ENCODE measurements at regions not wholly inside any gene's neighbourhood (a gene's known extent, or its start where the extent isn't known, plus 50 kb on each side); places are given as distances from the start of the nearest gene placed in this dataset.

DNA sequence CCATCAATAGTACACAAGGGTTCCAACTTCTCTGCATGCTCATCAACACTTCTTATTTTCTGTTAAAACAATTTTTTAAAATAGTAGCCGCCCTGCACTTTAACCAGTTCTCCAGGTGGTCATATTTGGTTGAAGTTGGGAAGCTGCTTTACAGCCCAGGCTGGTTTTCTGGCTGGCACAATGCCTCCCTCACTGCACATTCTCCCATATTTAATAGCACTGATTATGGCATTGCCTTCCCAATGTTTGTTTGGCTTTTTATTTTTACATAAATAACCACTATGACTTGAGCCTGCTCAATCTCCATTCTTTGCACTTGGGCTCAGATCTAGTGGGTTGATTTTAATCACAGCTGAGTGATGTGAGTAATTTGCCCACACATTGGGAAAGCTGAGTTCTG is 111.9 kb upstream of the MAP4K3 start:
- TF ChIP-seq, protein P1, sequence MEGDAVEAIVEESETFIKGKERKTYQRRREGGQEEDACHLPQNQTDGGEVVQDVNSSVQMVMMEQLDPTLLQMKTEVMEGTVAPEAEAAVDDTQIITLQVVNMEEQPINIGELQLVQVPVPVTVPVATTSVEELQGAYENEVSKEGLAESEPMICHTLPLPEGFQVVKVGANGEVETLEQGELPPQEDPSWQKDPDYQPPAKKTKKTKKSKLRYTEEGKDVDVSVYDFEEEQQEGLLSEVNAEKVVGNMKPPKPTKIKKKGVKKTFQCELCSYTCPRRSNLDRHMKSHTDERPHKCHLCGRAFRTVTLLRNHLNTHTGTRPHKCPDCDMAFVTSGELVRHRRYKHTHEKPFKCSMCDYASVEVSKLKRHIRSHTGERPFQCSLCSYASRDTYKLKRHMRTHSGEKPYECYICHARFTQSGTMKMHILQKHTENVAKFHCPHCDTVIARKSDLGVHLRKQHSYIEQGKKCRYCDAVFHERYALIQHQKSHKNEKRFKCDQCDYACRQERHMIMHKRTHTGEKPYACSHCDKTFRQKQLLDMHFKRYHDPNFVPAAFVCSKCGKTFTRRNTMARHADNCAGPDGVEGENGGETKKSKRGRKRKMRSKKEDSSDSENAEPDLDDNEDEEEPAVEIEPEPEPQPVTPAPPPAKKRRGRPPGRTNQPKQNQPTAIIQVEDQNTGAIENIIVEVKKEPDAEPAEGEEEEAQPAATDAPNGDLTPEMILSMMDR (IDR thresholded peaks at IDR 0.05; ENCODE audit: low read depth, low read length, missing input control): no peak
- no peak for TF ChIP-seq SP1 (IDR thresholded peaks at IDR 0.05)
- no peak for TF ChIP-seq GABPA (IDR thresholded peaks at IDR 0.05 in 1 of 2, conservative IDR thresholded peaks at IDR 0.05 in 1 of 2)
- TF ChIP-seq YY1 (IDR thresholded peaks at IDR 0.05): no peak
